Stomach (tissue), 8 donors: ENCODE measurements at regions not wholly inside any gene's neighbourhood (a gene's known extent, or its start where the extent isn't known, plus 50 kb on each side); places are given as distances from the start of the nearest gene placed in this dataset.
"Not testable (repeated sequence)": the region's sequence is repeated elsewhere in the genome, so short reads cannot be mapped to it uniquely, and the experiment has no call there.

Source experiments
- DNase-seq, 2 donors: peaks; one replicate each; pipeline versions ENCODE4 v3.0.0 to v3.0.0-alpha.2; 2013 to 2019
- H3K27ac ChIP-seq, 5 donors: fragments of 200-600 bp in 4 of 5; sonication (generic) in 4 of 5; one replicate each; pipeline ENCODE4 v1.5.1; 2013 to 2019; ENCODE audit warnings: mild to moderate bottlenecking in 1 of 5, moderate library complexity in 1 of 5
- H3K27me3 ChIP-seq, 3 donors: fragments of 200-600 bp; sonication (generic); one replicate each; pipeline ENCODE4 v1.5.1; 2017 to 2019; ENCODE audit warnings: mixed run types in 1 of 3
- H3K36me3 ChIP-seq, 4 donors: fragments of 200-600 bp; sonication (generic); 1 replicate in 3 of 4; 2 replicates in 1 of 4; pipeline ENCODE4 v1.5.1; 2016 to 2019
- H3K4me1 ChIP-seq, 4 donors: fragments of 200-600 bp; sonication (generic); one replicate each; pipeline ENCODE4 v1.5.1; 2016 to 2019
- H3K4me3 ChIP-seq, 4 donors: fragments of 200-600 bp; sonication (generic) in 3 of 4; one replicate each; pipeline ENCODE4 v1.5.1; 2016 to 2019; ENCODE audit warnings: mild to moderate bottlenecking in 1 of 4
- H3K9me3 ChIP-seq, 4 donors: fragments of 200-600 bp; sonication (generic); one replicate each; pipeline ENCODE4 v1.5.1; 2016 to 2019
- CTCF ChIP-seq, 7 experiments: fragments of 450-650 bp in 4 of 7; fragments of 200-600 bp in 3 of 7; sonication (generic) in 3 of 7; IDR thresholded peaks; one replicate each; pipeline ENCODE4 v1.5.1; 2016 to 2019; ENCODE audit warnings: antibody characterized with exemption in 7 of 7, control low read depth in 2 of 7, mild to moderate bottlenecking in 1 of 7
- EP300 ChIP-seq: sonication (generic); formaldehyde crosslinking; IDR thresholded peaks from one replicate; pipeline ENCODE4 v1.6.1; 2017; ENCODE audit warnings: antibody characterized with exemption
- POLR2A ChIP-seq, 4 donors: fragments of 450-650 bp; IDR thresholded peaks; one replicate each; pipeline ENCODE4 v1.6.1; 2016; ENCODE audit warnings: antibody characterized with exemption in 4 of 4, control low read depth in 2 of 4, mild to moderate bottlenecking in 1 of 4, moderate library complexity in 1 of 4
- POLR2AphosphoS5 ChIP-seq, 3 donors: sonication (generic); formaldehyde crosslinking; IDR thresholded peaks; one replicate each; pipeline ENCODE4 v1.6.1; 2016; ENCODE audit warnings: antibody characterized with exemption in 3 of 3
- WGBS, 5 donors: extraction: QIAGEN DNeasy Blood & Tissue Kit in 3 of 5; methylation state at CpG; one replicate each; pipeline versions ENCODE4 v1.1.5 to v1.1.7; 2013 to 2018; 5-methylcytosine and 5-hydroxymethylcytosine counted together
- intact Hi-C: fragments of 100-400 bp; cut with DNase I; formaldehyde crosslinking; loops from one replicate; pipeline ENCODE4 v1.15.1; 2023; ENCODE audit warnings: low total_unique reads
- donor health status: healthy with polysubstance abuse.
- donor health status: Bipolar disorder and iron deficiency.
- donor health status: healthy.

- no peak overlapping the region for H3K27ac ChIP-seq
- peaks cover 0 to 9% (median 2%) of the 10 kb centered on the region in 4 donors for H3K9me3 ChIP-seq
- no peaks in the 10 kb centered on the region for H3K36me3 ChIP-seq
- intact Hi-C loops = no loop called here
- no peak overlapping the region for H3K4me3 ChIP-seq
- H3K4me1 ChIP-seq = no peaks in the 10 kb centered on the region
- DNase-seq = no peak
- 85 to 93% (median 87%) methylated on average over 17 of the region's 17 CpGs for WGBS, 5 donors
- TF ChIP-seq POLR2AphosphoS5 (IDR thresholded peaks at IDR 0.05) (no peak), EP300 (no peak), POLR2A (IDR thresholded peaks at IDR 0.05) (no peak), CTCF (IDR thresholded peaks at IDR 0.05) (no peak)
- H3K27me3 ChIP-seq = no peaks in the 10 kb centered on the region
Observed at GRCh38 chr18:65671621-65672415, 79.0 kb upstream of the CDH7 start.

- H3K27ac ChIP-seq, DNase-seq, H3K36me3 ChIP-seq, H3K4me3 ChIP-seq, H3K9me3 ChIP-seq, H3K27me3 ChIP-seq, H3K4me1 ChIP-seq, intact Hi-C loops: not testable (repeated sequence)
- WGBS, 5 donors = 73 to 88% (median 80%) methylated on average over 3 of the region's 3 CpGs
Observed at GRCh38 chr18:65670145-65670544, 80.7 kb upstream of the CDH7 start.

- intact Hi-C loops = no loop called here
- no peak for TF ChIP-seq EP300
- TF ChIP-seq POLR2AphosphoS5 (IDR thresholded peaks at IDR 0.05) = no peak
- no peak for TF ChIP-seq CTCF (IDR thresholded peaks at IDR 0.05)
- no peak for TF ChIP-seq POLR2A (IDR thresholded peaks at IDR 0.05)
- H3K27ac ChIP-seq = no peak overlapping the region
- H3K4me3 ChIP-seq = no peak overlapping the region
- no peaks in the 10 kb centered on the region for H3K27me3 ChIP-seq
- H3K9me3 ChIP-seq = no peaks in the 10 kb centered on the region
- DNase-seq = no peak
- H3K4me1 ChIP-seq = no peaks in the 10 kb centered on the region
- H3K36me3 ChIP-seq = no peaks in the 10 kb centered on the region
- WGBS, 5 donors = 31 to 52% (median 44%) methylated on average over 1 of the region's 1 CpG
Observed at GRCh38 chr18:65661391-65661790, 89.4 kb upstream of the CDH7 start.

- WGBS, 5 donors = 89 to 100% (median 93%) methylated on average over 1 of the region's 1 CpG
- DNase-seq = no peak
Observed at GRCh38 chr18:65659912-65660311, 90.9 kb upstream of the CDH7 start.

More at GRCh38 chr18:65659912-65660311, 90.9 kb upstream of the CDH7 start:
- Histone ChIP-seq H3K4me3 (no peak overlapping the region), H3K27ac (no peak overlapping the region), H3K4me1 (no peaks in the 10 kb centered on the region), H3K36me3 (no peaks in the 10 kb centered on the region), H3K9me3 (no peaks in the 10 kb centered on the region), H3K27me3 (no peaks in the 10 kb centered on the region)
- TF ChIP-seq EP300 (no peak), POLR2AphosphoS5 (IDR thresholded peaks at IDR 0.05) (no peak), POLR2A (IDR thresholded peaks at IDR 0.05) (no peak), CTCF (IDR thresholded peaks at IDR 0.05) (no peak)
- intact Hi-C loops = no loop called here
